Loucy (cell line): ENCODE measurements at regions not wholly inside any gene's neighbourhood (a gene's known extent, or its start where the extent isn't known, plus 50 kb on each side); places are given as distances from the start of the nearest gene placed in this dataset.

Source experiments
- H2AFZ ChIP-seq: fragments of 200-600 bp; sonication (generic); 2 replicates; pipeline ENCODE4 v1.6.0; 2016; ENCODE audit warnings: antibody characterized with exemption, mild to moderate bottlenecking, low read length, moderate library complexity
- H3F3A ChIP-seq: fragments of 200-600 bp; 2 replicates; pipeline ENCODE4 v1.6.0; 2016; ENCODE audit warnings: antibody characterized with exemption, low read depth, mild to moderate bottlenecking
- H3K27me3 ChIP-seq: fragments of 200-600 bp; sonication (generic); 2 replicates; pipeline ENCODE4 v1.6.1; 2014; ENCODE audit warnings: low read length, mild to moderate bottlenecking; ENCODE audit not compliant: insufficient read depth, poor library complexity, severe bottlenecking
- H3K36me3 ChIP-seq: fragments of 200-600 bp; sonication (generic); 2 replicates; pipeline ENCODE4 v1.6.1; 2016; ENCODE audit warnings: low read length; ENCODE audit not compliant: insufficient read depth
- H3K4me1 ChIP-seq: fragments of 200-600 bp; sonication (generic); 2 replicates; pipeline ENCODE4 v1.5.1; 2014; ENCODE audit warnings: low read length, mild to moderate bottlenecking; ENCODE audit not compliant: insufficient read depth, poor library complexity, severe bottlenecking
- H3K4me2 ChIP-seq: fragments of 200-600 bp; sonication (generic); 2 replicates; pipeline ENCODE4 v1.6.0; 2014; ENCODE audit warnings: antibody characterized with exemption, low read length, low read depth, mild to moderate bottlenecking; ENCODE audit not compliant: poor library complexity, severe bottlenecking
- H3K4me3 ChIP-seq: fragments of 200-600 bp; sonication (generic); 2 replicates; pipeline ENCODE4 v1.5.1; 2014; ENCODE audit warnings: low read length, mild to moderate bottlenecking, mixed read lengths; ENCODE audit not compliant: poor library complexity, severe bottlenecking
- H3K79me2 ChIP-seq: fragments of 200-600 bp; sonication (generic); 2 replicates; pipeline ENCODE4 v1.6.1; 2014; ENCODE audit warnings: low read length; ENCODE audit not compliant: insufficient read depth
- H3K9ac ChIP-seq: fragments of 200-600 bp; sonication (generic); 2 replicates; pipeline ENCODE4 v1.6.0; 2014; ENCODE audit warnings: mild to moderate bottlenecking, low read depth, low read length, moderate library complexity; ENCODE audit not compliant: poor library complexity, severe bottlenecking
- H3K9me2 ChIP-seq: fragments of 200-600 bp; sonication (generic); replicated peaks from 2 replicates; pipeline ENCODE4 v1.6.1; 2016; ENCODE audit warnings: low read depth, low read length, mixed read lengths
- H3K9me3 ChIP-seq: fragments of 200-600 bp; sonication (generic); 2 replicates; pipeline ENCODE4 v1.6.1; 2014; ENCODE audit warnings: mild to moderate bottlenecking, antibody characterized with exemption, low read length, low read depth; ENCODE audit not compliant: insufficient read depth
- H4K20me1 ChIP-seq: fragments of 200-600 bp; sonication (generic); 2 replicates; pipeline ENCODE4 v1.6.0; 2014; ENCODE audit warnings: antibody characterized with exemption, low read length, mild to moderate bottlenecking; ENCODE audit not compliant: insufficient read depth, poor library complexity, severe bottlenecking
- CTCF ChIP-seq: fragments of 200-600 bp; sonication (generic); conservative IDR thresholded peaks from 2 replicates; pipeline ENCODE4 v1.5.1; 2014; ENCODE audit warnings: mild to moderate bottlenecking, antibody characterized with exemption, low read length
- EZH2phosphoT487 ChIP-seq: fragments of 200-600 bp; IDR thresholded peaks from 2 replicates; pipeline ENCODE4 v1.6.1; 2018; ENCODE audit warnings: antibody characterized with exemption, mild to moderate bottlenecking, moderate library complexity, borderline replicate concordance

GRCh38 chr11:91768783-91769182 is 455.8 kb upstream of the FAT3 start:
- no peak for TF ChIP-seq CTCF
- no peak for TF ChIP-seq EZH2phosphoT487
- no peak overlapping the region for H3K9ac ChIP-seq
- no peaks in the 10 kb centered on the region for H3K9me3 ChIP-seq
- H3K4me3 ChIP-seq = no peak overlapping the region
- H3K79me2 ChIP-seq = no peaks in the 10 kb centered on the region
- H3K27me3 ChIP-seq = no peaks in the 10 kb centered on the region
- no peaks in the 10 kb centered on the region for H3K9me2 ChIP-seq
- H3K36me3 ChIP-seq = no peaks in the 10 kb centered on the region
- H3K4me2 ChIP-seq = no peak overlapping the region
- H2AFZ ChIP-seq = no peak overlapping the region
- no peaks in the 10 kb centered on the region for H3F3A ChIP-seq
- no peaks in the 10 kb centered on the region for H4K20me1 ChIP-seq
- no peaks in the 10 kb centered on the region for H3K4me1 ChIP-seq

GRCh38 chr11:91763331-91763730 is 461.3 kb upstream of the FAT3 start:
- H3F3A ChIP-seq = no peaks in the 10 kb centered on the region
- H4K20me1 ChIP-seq = no peaks in the 10 kb centered on the region
- no peaks in the 10 kb centered on the region for H3K79me2 ChIP-seq
- H2AFZ ChIP-seq = no peak overlapping the region
- TF ChIP-seq EZH2phosphoT487 = no peak
- TF ChIP-seq CTCF = no peak
- H3K9ac ChIP-seq = no peak overlapping the region
- no peaks in the 10 kb centered on the region for H3K9me2 ChIP-seq
- no peaks in the 10 kb centered on the region for H3K4me1 ChIP-seq
- H3K9me3 ChIP-seq = no peaks in the 10 kb centered on the region
- no peak overlapping the region for H3K4me2 ChIP-seq
- no peaks in the 10 kb centered on the region for H3K27me3 ChIP-seq
- H3K36me3 ChIP-seq = no peaks in the 10 kb centered on the region
- H3K4me3 ChIP-seq = no peak overlapping the region

- H3K79me2 ChIP-seq = no peaks in the 10 kb centered on the region
- H3K27me3 ChIP-seq = no peaks in the 10 kb centered on the region
- H3K9me3 ChIP-seq = no peaks in the 10 kb centered on the region
- no peaks in the 10 kb centered on the region for H3K36me3 ChIP-seq
- H3K4me2 ChIP-seq = no peak overlapping the region
- no peak overlapping the region for H3K9ac ChIP-seq
- TF ChIP-seq EZH2phosphoT487 = no peak
- TF ChIP-seq CTCF = no peak
- no peak overlapping the region for H3K4me3 ChIP-seq
- no peaks in the 10 kb centered on the region for H4K20me1 ChIP-seq
- H2AFZ ChIP-seq = no peak overlapping the region
- H3F3A ChIP-seq = no peaks in the 10 kb centered on the region
- H3K4me1 ChIP-seq = peaks cover 5% of the 10 kb centered on the region
- no peaks in the 10 kb centered on the region for H3K9me2 ChIP-seq
These were observed 463.1 kb upstream of the FAT3 start for GRCh38 chr11:91761406-91762025.
